ENCODE measurements at regions not wholly inside any gene's neighbourhood (a gene's known extent, or its start where the extent isn't known, plus 50 kb on each side); places are given as distances from the start of the nearest gene placed in this dataset.

GRCh38 chr13:73781384-73781783 lies 352.8 kb downstream of the KLF12 start:
- Mint-ChIP-seq H3K4me1 (ENCODE audit: unreplicated experiment) (peaks cover 12% of the 10 kb centered on the region), H3K27ac (no peak overlapping the region)

GRCh38 chr13:73779881-73780280 lies 354.3 kb downstream of the KLF12 start:
- Mint-ChIP-seq H3K9me3 (no peaks in the 10 kb centered on the region), H3K4me3 (no peak overlapping the region), H3K27ac (no peak overlapping the region), H3K27me3 (no peaks in the 10 kb centered on the region), H3K4me1 (ENCODE audit: unreplicated experiment) (peaks cover 12% of the 10 kb centered on the region), H3K36me3 (peaks cover 17% of the 10 kb centered on the region)
- no peak for DNase-seq (ENCODE audit: extremely low spot score, unreplicated experiment)
- no peak for TF ChIP-seq CTCF (conservative IDR thresholded peaks at IDR 0.05)

More at GRCh38 chr13:73781384-73781783, 352.8 kb downstream of the KLF12 start:
- TF ChIP-seq CTCF (conservative IDR thresholded peaks at IDR 0.05) = no peak
- no peak overlapping the region for H3K4me3 Mint-ChIP-seq
- H3K27me3 Mint-ChIP-seq = no peaks in the 10 kb centered on the region
- H3K36me3 Mint-ChIP-seq = peaks cover 20% of the 10 kb centered on the region
- DNase-seq (ENCODE audit: extremely low spot score, unreplicated experiment) = no peak
- H3K9me3 Mint-ChIP-seq = no peaks in the 10 kb centered on the region

- no peaks in the 10 kb centered on the region for H3K9me3 Mint-ChIP-seq
- H3K4me1 Mint-ChIP-seq (ENCODE audit: unreplicated experiment) = peaks cover 9% of the 10 kb centered on the region
- no peak overlapping the region for H3K27ac Mint-ChIP-seq
- peaks cover 24% of the 10 kb centered on the region for H3K36me3 Mint-ChIP-seq
- H3K27me3 Mint-ChIP-seq = no peaks in the 10 kb centered on the region
- no peak for TF ChIP-seq CTCF (conservative IDR thresholded peaks at IDR 0.05)
- DNase-seq (ENCODE audit: extremely low spot score, unreplicated experiment) = no peak
- H3K4me3 Mint-ChIP-seq = no peak overlapping the region
Observed at GRCh38 chr13:73778242-73778864, 355.9 kb downstream of the KLF12 start.

- H3K4me3 Mint-ChIP-seq = no peak overlapping the region
- H3K27ac Mint-ChIP-seq = no peak overlapping the region
- peaks cover 3% of the 10 kb centered on the region for H3K9me3 Mint-ChIP-seq
- DNase-seq (ENCODE audit: extremely low spot score, unreplicated experiment) = no peak
- peaks cover 8% of the 10 kb centered on the region for H3K4me1 Mint-ChIP-seq (ENCODE audit: unreplicated experiment)
- H3K36me3 Mint-ChIP-seq = peaks cover 25% of the 10 kb centered on the region
- no peaks in the 10 kb centered on the region for H3K27me3 Mint-ChIP-seq
- no peak for TF ChIP-seq CTCF (conservative IDR thresholded peaks at IDR 0.05)
Observed at GRCh38 chr13:73777134-73777533, 357.1 kb downstream of the KLF12 start.

GRCh38 chr13:73776151-73776785 lies 357.9 kb downstream of the KLF12 start:
- DNase-seq (ENCODE audit: extremely low spot score, unreplicated experiment) = no peak
- Mint-ChIP-seq H3K27ac (no peak overlapping the region), H3K9me3 (peaks cover 4% of the 10 kb centered on the region), H3K4me3 (no peak overlapping the region), H3K27me3 (no peaks in the 10 kb centered on the region), H3K36me3 (peaks cover 26% of the 10 kb centered on the region), H3K4me1 (ENCODE audit: unreplicated experiment) (peaks cover 8% of the 10 kb centered on the region)
- TF ChIP-seq CTCF (conservative IDR thresholded peaks at IDR 0.05) = no peak

Data from type B pancreatic cell (in vitro differentiated cells).